Stomach (tissue), 8 donors: ENCODE measurements at regions not wholly inside any gene's neighbourhood (a gene's known extent, or its start where the extent isn't known, plus 50 kb on each side); places are given as distances from the start of the nearest gene placed in this dataset.
"Not testable (repeated sequence)": the region's sequence is repeated elsewhere in the genome, so short reads cannot be mapped to it uniquely, and the experiment has no call there.

Source experiments
- DNase-seq, 2 donors: peaks; one replicate each; pipeline versions ENCODE4 v3.0.0 to v3.0.0-alpha.2; 2013 to 2019
- H3K27ac ChIP-seq, 5 donors: fragments of 200-600 bp in 4 of 5; sonication (generic) in 4 of 5; one replicate each; pipeline ENCODE4 v1.5.1; 2013 to 2019; ENCODE audit warnings: mild to moderate bottlenecking in 1 of 5, moderate library complexity in 1 of 5
- H3K27me3 ChIP-seq, 3 donors: fragments of 200-600 bp; sonication (generic); one replicate each; pipeline ENCODE4 v1.5.1; 2017 to 2019; ENCODE audit warnings: mixed run types in 1 of 3
- H3K36me3 ChIP-seq, 4 donors: fragments of 200-600 bp; sonication (generic); 1 replicate in 3 of 4; 2 replicates in 1 of 4; pipeline ENCODE4 v1.5.1; 2016 to 2019
- H3K4me1 ChIP-seq, 4 donors: fragments of 200-600 bp; sonication (generic); one replicate each; pipeline ENCODE4 v1.5.1; 2016 to 2019
- H3K4me3 ChIP-seq, 4 donors: fragments of 200-600 bp; sonication (generic) in 3 of 4; one replicate each; pipeline ENCODE4 v1.5.1; 2016 to 2019; ENCODE audit warnings: mild to moderate bottlenecking in 1 of 4
- H3K9me3 ChIP-seq, 4 donors: fragments of 200-600 bp; sonication (generic); one replicate each; pipeline ENCODE4 v1.5.1; 2016 to 2019
- CTCF ChIP-seq, 7 experiments: fragments of 450-650 bp in 4 of 7; fragments of 200-600 bp in 3 of 7; sonication (generic) in 3 of 7; IDR thresholded peaks; one replicate each; pipeline ENCODE4 v1.5.1; 2016 to 2019; ENCODE audit warnings: antibody characterized with exemption in 7 of 7, control low read depth in 2 of 7, mild to moderate bottlenecking in 1 of 7
- EP300 ChIP-seq: sonication (generic); formaldehyde crosslinking; IDR thresholded peaks from one replicate; pipeline ENCODE4 v1.6.1; 2017; ENCODE audit warnings: antibody characterized with exemption
- POLR2A ChIP-seq, 4 donors: fragments of 450-650 bp; IDR thresholded peaks; one replicate each; pipeline ENCODE4 v1.6.1; 2016; ENCODE audit warnings: antibody characterized with exemption in 4 of 4, control low read depth in 2 of 4, mild to moderate bottlenecking in 1 of 4, moderate library complexity in 1 of 4
- POLR2AphosphoS5 ChIP-seq, 3 donors: sonication (generic); formaldehyde crosslinking; IDR thresholded peaks; one replicate each; pipeline ENCODE4 v1.6.1; 2016; ENCODE audit warnings: antibody characterized with exemption in 3 of 3
- WGBS, 5 donors: extraction: QIAGEN DNeasy Blood & Tissue Kit in 3 of 5; methylation state at CpG; one replicate each; pipeline versions ENCODE4 v1.1.5 to v1.1.7; 2013 to 2018; 5-methylcytosine and 5-hydroxymethylcytosine counted together
- intact Hi-C: fragments of 100-400 bp; cut with DNase I; formaldehyde crosslinking; loops from one replicate; pipeline ENCODE4 v1.15.1; 2023; ENCODE audit warnings: low total_unique reads
- donor health status: healthy with polysubstance abuse.
- donor health status: Bipolar disorder and iron deficiency.
- donor health status: healthy.

DNA sequence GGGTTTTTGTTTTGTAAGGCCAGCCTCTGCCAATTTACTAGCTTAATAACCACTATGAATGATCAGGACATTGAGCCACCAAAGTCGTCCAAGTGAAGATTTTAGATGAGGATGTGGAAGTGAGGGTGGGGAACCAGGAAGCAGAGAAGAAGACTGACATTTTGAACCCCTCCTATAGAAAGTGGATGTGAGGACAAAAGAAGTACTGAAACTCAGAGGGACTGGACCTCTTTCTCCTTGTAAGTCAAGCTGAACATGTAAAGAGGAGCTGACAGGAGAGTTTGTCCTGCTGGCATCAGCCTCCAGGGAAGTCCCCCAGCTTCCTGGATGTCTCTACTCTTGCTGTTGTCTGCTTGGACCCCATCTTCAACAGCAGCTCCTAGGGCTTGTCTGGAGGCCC, 338.2 kb upstream of the NCAM1 start:
- intact Hi-C loops, result no loop called here
- Histone ChIP-seq H3K27me3 (no peaks in the 10 kb centered on the region), H3K36me3 (no peaks in the 10 kb centered on the region), H3K4me1 (no peaks in the 10 kb centered on the region), H3K27ac (no peak overlapping the region), H3K4me3 (no peak overlapping the region), H3K9me3 (no peaks in the 10 kb centered on the region)
- 47 to 85% (median 68%) methylated on average over 1 of the region's 1 CpG for WGBS, 5 donors
- DNase-seq, result no peak
- no peak for TF ChIP-seq POLR2AphosphoS5 (IDR thresholded peaks at IDR 0.05)
- TF ChIP-seq POLR2A (IDR thresholded peaks at IDR 0.05), result no peak

GRCh38 chr11:112624431-112624830, 336.8 kb upstream of the NCAM1 start:
- no peaks in the 10 kb centered on the region for H3K36me3 ChIP-seq
- intact Hi-C loops, result no loop called here
- no peak for TF ChIP-seq EP300
- no peak for TF ChIP-seq CTCF (IDR thresholded peaks at IDR 0.05)
- TF ChIP-seq POLR2A (IDR thresholded peaks at IDR 0.05), result no peak
- no peak for TF ChIP-seq POLR2AphosphoS5 (IDR thresholded peaks at IDR 0.05)
- WGBS, 5 donors, result 68 to 83% (median 74%) methylated on average over 4 of the region's 4 CpGs
- DNase-seq, result no peak
- H3K27ac ChIP-seq, result no peak overlapping the region
- no peaks in the 10 kb centered on the region for H3K27me3 ChIP-seq
- H3K4me3 ChIP-seq, result no peak overlapping the region
- H3K9me3 ChIP-seq, result no peaks in the 10 kb centered on the region
- H3K4me1 ChIP-seq, result no peaks in the 10 kb centered on the region

- H3K27ac ChIP-seq, H3K36me3 ChIP-seq, intact Hi-C loops, DNase-seq, H3K4me3 ChIP-seq, H3K9me3 ChIP-seq, H3K4me1 ChIP-seq, H3K27me3 ChIP-seq: not testable (repeated sequence)
- WGBS, 5 donors, result 65 to 72% (median 70%) methylated on average over 2 of the region's 2 CpGs
These were observed 336.2 kb upstream of the NCAM1 start for GRCh38 chr11:112624971-112625370.

- Histone ChIP-seq H3K9me3 (no peaks in the 10 kb centered on the region), H3K4me1 (no peaks in the 10 kb centered on the region), H3K27ac (no peak overlapping the region), H3K36me3 (no peaks in the 10 kb centered on the region), H3K27me3 (no peaks in the 10 kb centered on the region), H3K4me3 (no peak overlapping the region)
- 71 to 79% (median 75%) methylated on average over 3 of the region's 3 CpGs for WGBS, 5 donors
- DNase-seq, result no peak
- intact Hi-C loops, result no loop called here
- no peak for TF ChIP-seq EP300
These were observed 335.4 kb upstream of the NCAM1 start for GRCh38 chr11:112625814-112626213.

GRCh38 chr11:112626731-112627130, 334.5 kb upstream of the NCAM1 start:
- Histone ChIP-seq H3K36me3 (no peaks in the 10 kb centered on the region), H3K4me1 (no peaks in the 10 kb centered on the region), H3K4me3 (no peak overlapping the region), H3K27me3 (no peaks in the 10 kb centered on the region), H3K9me3 (no peaks in the 10 kb centered on the region), H3K27ac (no peak overlapping the region)
- WGBS, 5 donors, result 79 to 95% (median 85%) methylated on average over 1 of the region's 1 CpG
- TF ChIP-seq EP300 (no peak), POLR2AphosphoS5 (IDR thresholded peaks at IDR 0.05) (no peak), POLR2A (IDR thresholded peaks at IDR 0.05) (no peak), CTCF (IDR thresholded peaks at IDR 0.05) (no peak)
- no peak for DNase-seq
- intact Hi-C loops, result no loop called here

GRCh38 chr11:112627588-112628045, 333.6 kb upstream of the NCAM1 start:
- Histone ChIP-seq H3K9me3 (no peaks in the 10 kb centered on the region), H3K27ac (no peak overlapping the region), H3K36me3 (no peaks in the 10 kb centered on the region), H3K4me3 (no peak overlapping the region), H3K27me3 (no peaks in the 10 kb centered on the region), H3K4me1 (no peaks in the 10 kb centered on the region)
- no peak for TF ChIP-seq POLR2AphosphoS5 (IDR thresholded peaks at IDR 0.05)
- TF ChIP-seq EP300, result no peak
- TF ChIP-seq CTCF (IDR thresholded peaks at IDR 0.05), result no peak
- no peak for TF ChIP-seq POLR2A (IDR thresholded peaks at IDR 0.05)
- intact Hi-C loops, result no loop called here
- WGBS, 5 donors, result 73 to 94% (median 75%) methylated on average over 2 of the region's 2 CpGs
- no peak for DNase-seq
